Activated CD8-positive, alpha-beta memory T cell treated with anti-CD3 and anti-CD28 coated beads for 4 hours (primary cell): ENCODE measurements at regions not wholly inside any gene's neighbourhood (a gene's known extent, or its start where the extent isn't known, plus 50 kb on each side); places are given as distances from the start of the nearest gene placed in this dataset.
"Not testable (repeated sequence)": the region's sequence is repeated elsewhere in the genome, so short reads cannot be mapped to it uniquely, and the experiment has no call there.

Experiments used
- DNase-seq, 2 donors: peaks; one replicate each; pipeline ENCODE4 v3.0.0-alpha.2; 2020; ENCODE audit warnings: low read depth in 2 of 2

GRCh38 chr3:27779176-27779575 is 57.1 kb upstream of the EOMES start:
- DNase-seq: no peak

- no peak for DNase-seq
Measured at GRCh38 chr3:27789420-27789819, 67.3 kb upstream of the EOMES start.

- DNase-seq: no peak
Measured at GRCh38 chr3:27791956-27792355, 69.8 kb upstream of the EOMES start.

- DNase-seq: no peak
Measured at GRCh38 chr3:27792869-27793268, 70.7 kb upstream of the EOMES start.

- DNase-seq: no peak
Measured at GRCh38 chr3:27794211-27794610, 72.1 kb upstream of the EOMES start.

GRCh38 chr3:27796365-27796875 is 74.3 kb upstream of the EOMES start:
- DNase-seq: no peak

- no peak for DNase-seq
Measured at GRCh38 chr3:27797773-27798172, 75.7 kb upstream of the EOMES start.

- no peak for DNase-seq
Measured at GRCh38 chr3:27800261-27800660, 78.1 kb upstream of the EOMES start.

GRCh38 chr3:27802425-27802824 is 80.3 kb upstream of the EOMES start:
- no peak for DNase-seq

GRCh38 chr3:27802849-27803248 is 80.7 kb upstream of the EOMES start:
- no peak for DNase-seq

GRCh38 chr3:27805282-27805681 is 83.2 kb upstream of the EOMES start:
- no peak for DNase-seq

- no peak for DNase-seq
Measured at GRCh38 chr3:27813255-27813654, 91.1 kb upstream of the EOMES start.

- not testable (repeated sequence) for DNase-seq
Measured at GRCh38 chr3:27821609-27822008, 99.5 kb upstream of the EOMES start.

- no peak for DNase-seq
Measured at GRCh38 chr3:27824312-27825200, 102.4 kb upstream of the EOMES start.

GRCh38 chr3:27826448-27826847 is 104.3 kb upstream of the EOMES start:
- DNase-seq: no peak

GRCh38 chr3:27827041-27827440 is 104.9 kb upstream of the EOMES start:
- no peak for DNase-seq

GRCh38 chr3:27840807-27841594 is 118.9 kb upstream of the EOMES start:
- DNase-seq: no peak

GRCh38 chr3:27844052-27844675 is 122.0 kb upstream of the EOMES start:
- DNase-seq: no peak

- no peak for DNase-seq
Measured at GRCh38 chr3:27847697-27848096, 125.6 kb upstream of the EOMES start.

GRCh38 chr3:27848826-27849225 is 126.7 kb upstream of the EOMES start:
- DNase-seq: no peak

GRCh38 chr3:27859821-27860220 is 137.7 kb upstream of the EOMES start:
- no peak for DNase-seq
